HG02642 (cell line): ENCODE measurements at regions not wholly inside any gene's neighbourhood (a gene's known extent, or its start where the extent isn't known, plus 50 kb on each side); places are given as distances from the start of the nearest gene placed in this dataset.
"Not testable (repeated sequence)": the region's sequence is repeated elsewhere in the genome, so short reads cannot be mapped to it uniquely, and the experiment has no call there.

Source experiments
- ATAC-seq: cut with Tn5 transposase; IDR thresholded peaks from one replicate; pipeline ENCODE4 v1.9.1; 2021; ENCODE audit warnings: mild to moderate bottlenecking; ENCODE audit not compliant: unreplicated experiment, poor library complexity

GRCh38 chr12:105679982-105680381, 349.5 kb downstream of the C12orf75 start:
- ATAC-seq: no peak

- no peak for ATAC-seq
Observed at GRCh38 chr12:105681341-105681740, 350.9 kb downstream of the C12orf75 start.

- not testable (repeated sequence) for ATAC-seq
Observed at GRCh38 chr12:105682821-105683220, 352.3 kb downstream of the C12orf75 start.

GRCh38 chr12:105683836-105684235, 353.3 kb downstream of the C12orf75 start:
- not testable (repeated sequence) for ATAC-seq

- ATAC-seq: no peak
Observed at GRCh38 chr12:105698075-105698474, 367.6 kb downstream of the C12orf75 start.

GRCh38 chr12:105699209-105699608, 368.7 kb downstream of the C12orf75 start:
- ATAC-seq: no peak

- no peak for ATAC-seq
Observed at GRCh38 chr12:105704787-105705186, 374.3 kb downstream of the C12orf75 start.

GRCh38 chr12:105705235-105705634, 374.7 kb downstream of the C12orf75 start:
- ATAC-seq: no peak

- ATAC-seq: no peak
Observed at GRCh38 chr12:105705765-105706164, 375.3 kb downstream of the C12orf75 start.

GRCh38 chr12:105706321-105706972, 376.0 kb downstream of the C12orf75 start:
- ATAC-seq: no peak

- no peak for ATAC-seq
Observed at GRCh38 chr12:105706973-105707334, 376.5 kb downstream of the C12orf75 start.

GRCh38 chr12:105713606-105714305, 383.3 kb downstream of the C12orf75 start:
- no peak for ATAC-seq

GRCh38 chr12:105716621-105717020, 386.1 kb downstream of the C12orf75 start:
- no peak for ATAC-seq

GRCh38 chr12:105721051-105721825, 390.7 kb downstream of the C12orf75 start:
- ATAC-seq: peak; percentile 78

GRCh38 chr12:105721891-105722290, 391.4 kb downstream of the C12orf75 start:
- ATAC-seq: peak; percentile 26

GRCh38 chr12:105723066-105723465, 392.6 kb downstream of the C12orf75 start:
- no peak for ATAC-seq

GRCh38 chr12:105723494-105723893, 393.0 kb downstream of the C12orf75 start:
- ATAC-seq: no peak

GRCh38 chr12:105724641-105725040, 394.1 kb downstream of the C12orf75 start:
- no peak for ATAC-seq

- no peak for ATAC-seq
Observed at GRCh38 chr12:105725054-105725453, 394.6 kb downstream of the C12orf75 start.

GRCh38 chr12:105729181-105729771, 398.8 kb downstream of the C12orf75 start:
- ATAC-seq: no peak

- no peak for ATAC-seq
Observed at GRCh38 chr12:105729926-105730325, 399.4 kb downstream of the C12orf75 start.
